ENCODE measurements at regions not wholly inside any gene's neighbourhood (a gene's known extent, or its start where the extent isn't known, plus 50 kb on each side); places are given as distances from the start of the nearest gene placed in this dataset.

- TF ChIP-seq CTCF (IDR thresholded peaks at IDR 0.05; ENCODE audit: insufficient read depth, low read length, poor library complexity, severe bottlenecking) (no peak), EZH2phosphoT487 (conservative IDR thresholded peaks at IDR 0.05; ENCODE audit: low read length) (no peak)
Observed at GRCh38 chr4:18214411-18215055, 193.0 kb upstream of the LCORL start.

Data from SU-DHL-6 (cell line).